Astrocyte (in vitro differentiated cells and primary cell): ENCODE measurements at regions not wholly inside any gene's neighbourhood (a gene's known extent, or its start where the extent isn't known, plus 50 kb on each side); places are given as distances from the start of the nearest gene placed in this dataset.

Experiments used
- DNase-seq: peaks from one replicate; pipeline ENCODE4 v3.0.0-alpha.2; 2010; ENCODE audit warnings: low read depth
- FAIRE-seq: peaks from 2 replicates; lab custom pipeline; 2011; peaks lifted over from hg19 to GRCh38; lab: Jason Lieb, UNC
- H2AFZ ChIP-seq: 2 replicates; pipeline ENCODE4 v1.6.0; 2012; ENCODE audit warnings: low read depth, low read length, inconsistent platforms
- H3K27ac ChIP-seq: 2 replicates; pipeline ENCODE4 v1.5.1; 2011; ENCODE audit warnings: low read depth, low read length, inconsistent platforms
- H3K27me3 ChIP-seq: 2 replicates; pipeline ENCODE4 v1.6.0; 2011; ENCODE audit warnings: low read length, inconsistent platforms; ENCODE audit not compliant: insufficient read depth
- H3K36me3 ChIP-seq: 2 replicates; pipeline ENCODE4 v1.5.1; 2011; ENCODE audit warnings: low read length, inconsistent platforms; ENCODE audit not compliant: insufficient read depth
- H3K4me1 ChIP-seq: 2 replicates; pipeline ENCODE4 v1.5.1; 2011; ENCODE audit warnings: low read length, inconsistent platforms; ENCODE audit not compliant: insufficient read depth
- H3K4me2 ChIP-seq: 2 replicates; pipeline ENCODE4 v1.6.0; 2012; ENCODE audit warnings: low read length, inconsistent platforms
- H3K4me3 ChIP-seq: 2 replicates; pipeline ENCODE4 v1.5.1; 2011; ENCODE audit warnings: low read depth, mild to moderate bottlenecking, low read length, inconsistent platforms; ENCODE audit not compliant: insufficient read depth
- H3K79me2 ChIP-seq: 2 replicates; pipeline ENCODE4 v1.6.0; 2012; ENCODE audit warnings: mild to moderate bottlenecking, low read length, inconsistent platforms; ENCODE audit not compliant: insufficient read depth
- H3K9ac ChIP-seq: 2 replicates; pipeline ENCODE4 v1.6.0; 2012; ENCODE audit warnings: mild to moderate bottlenecking, low read length, inconsistent platforms
- H3K9me3 ChIP-seq: 2 replicates; pipeline ENCODE4 v1.5.1; 2012; ENCODE audit warnings: low read depth, mild to moderate bottlenecking, low read length, inconsistent platforms; ENCODE audit not compliant: insufficient read depth
- H4K20me1 ChIP-seq: 2 replicates; pipeline ENCODE4 v1.6.0; 2012; ENCODE audit warnings: low read length, inconsistent platforms; ENCODE audit not compliant: insufficient read depth
- H3K27ac Mint-ChIP-seq: one replicate; pipeline ENCODE4 v1.8.0; 2021; ENCODE audit warnings: mild to moderate bottlenecking, mixed read lengths; ENCODE audit not compliant: unreplicated experiment
- H3K27me3 Mint-ChIP-seq: one replicate; pipeline ENCODE4 v1.8.0; 2021; ENCODE audit warnings: low read depth, mixed read lengths; ENCODE audit not compliant: unreplicated experiment
- H3K36me3 Mint-ChIP-seq: one replicate; pipeline ENCODE4 v1.8.0; 2021; ENCODE audit warnings: low read depth, mixed read lengths; ENCODE audit not compliant: unreplicated experiment
- H3K4me1 Mint-ChIP-seq: one replicate; pipeline ENCODE4 v1.8.0; 2021; ENCODE audit warnings: low read depth, mixed read lengths; ENCODE audit not compliant: unreplicated experiment
- H3K4me3 Mint-ChIP-seq: one replicate; pipeline ENCODE4 v1.8.0; 2021; ENCODE audit warnings: mild to moderate bottlenecking, moderate library complexity, mixed read lengths; ENCODE audit not compliant: unreplicated experiment
- H3K9me3 Mint-ChIP-seq: one replicate; pipeline ENCODE4 v1.8.0; 2021; ENCODE audit warnings: mild to moderate bottlenecking, mixed read lengths; ENCODE audit not compliant: unreplicated experiment
- EZH2 ChIP-seq: IDR thresholded peaks from 2 replicates; pipeline ENCODE4 v1.6.1; 2012; ENCODE audit warnings: mild to moderate bottlenecking, low read length, inconsistent platforms; ENCODE audit not compliant: insufficient read depth
- TF ChIP-seq, protein P1 (sequence below): IDR thresholded peaks from 2 replicates; pipeline ENCODE4 v1.5.1; 2011; ENCODE audit warnings: low read depth, mild to moderate bottlenecking, inconsistent platforms, low read length, moderate library complexity; ENCODE audit not compliant: insufficient read depth

DNA sequence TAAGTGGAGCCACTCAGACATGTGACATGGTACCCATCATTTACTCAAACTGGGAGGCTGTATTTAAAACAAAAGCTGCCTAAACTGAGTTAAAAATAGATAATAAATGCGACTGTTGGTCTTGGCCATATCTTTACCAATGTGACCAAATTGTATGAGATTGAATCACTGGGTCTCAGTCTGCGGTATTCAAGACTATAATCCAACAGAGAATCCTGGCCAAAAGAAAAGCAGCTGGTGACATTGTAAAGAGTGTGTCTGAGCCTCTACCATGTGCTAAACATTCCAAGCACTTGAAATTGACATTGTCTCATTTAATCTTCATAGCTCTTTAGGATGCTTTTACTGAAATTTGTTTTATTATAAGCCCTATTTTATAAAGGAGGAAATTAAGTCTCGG, 282.6 kb downstream of the ZNF608 start:
- no peaks in the 10 kb centered on the region for H3K79me2 ChIP-seq
- Mint-ChIP-seq H3K27ac (no peak overlapping the region), H3K4me3 (no peak overlapping the region), H3K27me3 (no peaks in the 10 kb centered on the region), H3K4me1 (no peaks in the 10 kb centered on the region), H3K9me3 (peaks cover 33% of the 10 kb centered on the region), H3K36me3 (peaks cover 6% of the 10 kb centered on the region)
- H3K4me2 ChIP-seq, result no peak overlapping the region
- FAIRE-seq, result no peak
- no peak overlapping the region for H3K9ac ChIP-seq
- H3K27me3 ChIP-seq, result no peaks in the 10 kb centered on the region
- no peak overlapping the region for H3K27ac ChIP-seq
- H4K20me1 ChIP-seq, result no peaks in the 10 kb centered on the region
- H3K4me1 ChIP-seq, result no peaks in the 10 kb centered on the region
- TF ChIP-seq, protein P1, sequence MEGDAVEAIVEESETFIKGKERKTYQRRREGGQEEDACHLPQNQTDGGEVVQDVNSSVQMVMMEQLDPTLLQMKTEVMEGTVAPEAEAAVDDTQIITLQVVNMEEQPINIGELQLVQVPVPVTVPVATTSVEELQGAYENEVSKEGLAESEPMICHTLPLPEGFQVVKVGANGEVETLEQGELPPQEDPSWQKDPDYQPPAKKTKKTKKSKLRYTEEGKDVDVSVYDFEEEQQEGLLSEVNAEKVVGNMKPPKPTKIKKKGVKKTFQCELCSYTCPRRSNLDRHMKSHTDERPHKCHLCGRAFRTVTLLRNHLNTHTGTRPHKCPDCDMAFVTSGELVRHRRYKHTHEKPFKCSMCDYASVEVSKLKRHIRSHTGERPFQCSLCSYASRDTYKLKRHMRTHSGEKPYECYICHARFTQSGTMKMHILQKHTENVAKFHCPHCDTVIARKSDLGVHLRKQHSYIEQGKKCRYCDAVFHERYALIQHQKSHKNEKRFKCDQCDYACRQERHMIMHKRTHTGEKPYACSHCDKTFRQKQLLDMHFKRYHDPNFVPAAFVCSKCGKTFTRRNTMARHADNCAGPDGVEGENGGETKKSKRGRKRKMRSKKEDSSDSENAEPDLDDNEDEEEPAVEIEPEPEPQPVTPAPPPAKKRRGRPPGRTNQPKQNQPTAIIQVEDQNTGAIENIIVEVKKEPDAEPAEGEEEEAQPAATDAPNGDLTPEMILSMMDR, result no peak
- no peak for TF ChIP-seq EZH2
- peaks cover 11% of the 10 kb centered on the region for H3K9me3 ChIP-seq
- no peaks in the 10 kb centered on the region for H3K36me3 ChIP-seq
- DNase-seq, result peak; percentile 18
- no peak overlapping the region for H2AFZ ChIP-seq
- H3K4me3 ChIP-seq, result no peak overlapping the region

DNA sequence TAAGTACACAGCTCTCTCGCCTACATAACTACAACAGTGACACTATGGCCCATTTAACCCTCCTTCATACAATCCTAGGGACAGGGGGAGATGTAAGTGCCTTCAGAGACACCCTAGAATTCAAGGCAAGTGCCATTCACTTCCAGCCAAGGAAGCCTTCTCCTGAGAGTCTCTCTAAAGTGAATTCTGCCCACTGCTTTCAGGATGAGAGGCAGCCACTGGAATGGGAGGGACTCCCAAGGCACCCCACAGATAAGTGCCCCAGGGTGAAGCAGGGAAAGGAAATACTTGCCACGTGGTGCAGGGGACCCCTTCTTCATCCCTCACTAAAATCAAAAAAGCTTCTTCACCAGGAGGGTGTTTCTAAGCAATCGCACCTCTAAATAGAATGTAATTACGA, 283.7 kb downstream of the ZNF608 start:
- no peak overlapping the region for H3K4me3 ChIP-seq
- no peak overlapping the region for H2AFZ ChIP-seq
- H3K79me2 ChIP-seq, result no peaks in the 10 kb centered on the region
- DNase-seq (no peak), FAIRE-seq (no peak)
- Mint-ChIP-seq H3K27me3 (no peaks in the 10 kb centered on the region), H3K4me3 (no peak overlapping the region), H3K36me3 (peaks cover 6% of the 10 kb centered on the region), H3K27ac (no peak overlapping the region), H3K9me3 (peaks cover 35% of the 10 kb centered on the region), H3K4me1 (no peaks in the 10 kb centered on the region)
- H3K27ac ChIP-seq, result no peak overlapping the region
- no peaks in the 10 kb centered on the region for H4K20me1 ChIP-seq
- TF ChIP-seq EZH2, result no peak
- TF ChIP-seq, protein P1, result no peak
- H3K9ac ChIP-seq, result no peak overlapping the region
- no peaks in the 10 kb centered on the region for H3K27me3 ChIP-seq
- no peaks in the 10 kb centered on the region for H3K4me1 ChIP-seq
- H3K4me2 ChIP-seq, result no peak overlapping the region
- H3K9me3 ChIP-seq, result peaks cover 11% of the 10 kb centered on the region
- H3K36me3 ChIP-seq, result no peaks in the 10 kb centered on the region

DNA sequence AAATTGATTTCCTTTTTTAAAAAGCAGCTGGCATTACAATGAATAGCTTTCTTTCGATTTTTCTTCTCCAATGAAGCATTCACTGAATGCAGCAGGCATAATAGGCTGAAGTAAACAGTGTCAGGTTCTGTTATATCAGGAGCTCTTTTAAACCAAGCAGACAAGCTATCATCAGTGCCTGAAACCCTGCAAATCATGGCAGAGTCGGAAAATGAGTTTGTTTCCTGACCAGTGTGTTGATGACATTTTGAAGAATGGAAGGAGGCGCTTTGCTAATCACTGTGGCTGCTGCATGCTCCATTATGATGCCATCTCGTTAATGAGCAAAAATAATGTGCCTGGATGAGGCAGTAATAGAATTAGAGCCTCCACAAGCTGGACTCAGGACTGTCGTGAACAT, 284.5 kb downstream of the ZNF608 start:
- H2AFZ ChIP-seq, result no peak overlapping the region
- FAIRE-seq, result no peak
- no peaks in the 10 kb centered on the region for H3K27me3 ChIP-seq
- H3K79me2 ChIP-seq, result no peaks in the 10 kb centered on the region
- Mint-ChIP-seq H3K27ac (no peak overlapping the region), H3K4me3 (no peak overlapping the region), H3K36me3 (peaks cover 6% of the 10 kb centered on the region), H3K9me3 (peaks cover 35% of the 10 kb centered on the region), H3K4me1 (no peaks in the 10 kb centered on the region), H3K27me3 (no peaks in the 10 kb centered on the region)
- DNase-seq, result no peak
- TF ChIP-seq, protein P1, result no peak
- no peak for TF ChIP-seq EZH2
- no peaks in the 10 kb centered on the region for H4K20me1 ChIP-seq
- no peak overlapping the region for H3K9ac ChIP-seq
- H3K36me3 ChIP-seq, result no peaks in the 10 kb centered on the region
- no peaks in the 10 kb centered on the region for H3K4me1 ChIP-seq
- no peak overlapping the region for H3K4me2 ChIP-seq
- no peak overlapping the region for H3K4me3 ChIP-seq
- peaks cover 11% of the 10 kb centered on the region for H3K9me3 ChIP-seq
- H3K27ac ChIP-seq, result no peak overlapping the region
